OCI-LY3 (cell line): ENCODE measurements at regions not wholly inside any gene's neighbourhood (a gene's known extent, or its start where the extent isn't known, plus 50 kb on each side); places are given as distances from the start of the nearest gene placed in this dataset.
"Not testable (repeated sequence)": the region's sequence is repeated elsewhere in the genome, so short reads cannot be mapped to it uniquely, and the experiment has no call there.

ENCODE experiments used
- H2AFZ ChIP-seq: fragments of 200-600, 300-600 bp; shearing (Covaris generic); 2 replicates; pipeline ENCODE4 v1.6.0; 2014; ENCODE audit warnings: antibody characterized with exemption, low read depth, low read length
- H3K27ac ChIP-seq: fragments of 200-600, 300-600 bp; sonication (generic); 2 replicates; pipeline ENCODE4 v1.5.1; 2014; ENCODE audit warnings: mild to moderate bottlenecking, low read length, moderate library complexity, mixed read lengths
- H3K27me3 ChIP-seq: fragments of 200-600, 300-600 bp; sonication (generic); 2 replicates; pipeline ENCODE4 v1.6.1; 2014; ENCODE audit warnings: low read depth, low read length, mixed read lengths
- H3K36me3 ChIP-seq: fragments of 200-600, 300-600 bp; sonication (generic); replicated peaks from 2 replicates; pipeline ENCODE3; 2014; ENCODE audit warnings: low read depth, low read length, mixed read lengths
- H3K4me1 ChIP-seq: fragments of 300-600, 200-600 bp; sonication (generic); 2 replicates; pipeline ENCODE4 v1.6.1; 2014; ENCODE audit warnings: low read length, mixed read lengths
- H3K4me2 ChIP-seq: fragments of 200-600, 300-600 bp; sonication (generic); 2 replicates; pipeline ENCODE4 v1.6.1; 2014; ENCODE audit warnings: low read length, mixed read lengths
- H3K4me3 ChIP-seq: fragments of 300-600, 200-600 bp; sonication (generic); 2 replicates; pipeline ENCODE4 v1.5.1; 2014; ENCODE audit warnings: antibody characterized with exemption, mild to moderate bottlenecking, low read length, moderate library complexity
- H3K79me2 ChIP-seq: fragments of 300-600, 200-600 bp; shearing (Covaris generic); 2 replicates; pipeline ENCODE4 v1.6.1; 2014; ENCODE audit warnings: mild to moderate bottlenecking, low read length, mixed read lengths
- H3K9ac ChIP-seq: fragments of 300-600, 200-600 bp; shearing (Covaris generic); 2 replicates; pipeline ENCODE4 v1.6.0; 2014; ENCODE audit warnings: mild to moderate bottlenecking, low read length, moderate library complexity
- H3K9me3 ChIP-seq: fragments of 200-600, 300-600 bp; shearing (Covaris generic); 2 replicates; pipeline ENCODE4 v1.6.1; 2014; ENCODE audit warnings: low read length, mixed read lengths; ENCODE audit not compliant: insufficient read depth
- H4K20me1 ChIP-seq: fragments of 200-600, 300-600 bp; sonication (generic); 2 replicates; pipeline ENCODE4 v1.6.1; 2016; ENCODE audit warnings: low read length, mixed read lengths; ENCODE audit not compliant: insufficient read depth
- EZH2phosphoT487 ChIP-seq: fragments of 200-600 bp; shearing (Covaris generic); IDR thresholded peaks from 2 replicates; pipeline ENCODE4 v1.6.1; 2018; ENCODE audit warnings: antibody characterized with exemption, mixed run types, low read depth
- TF ChIP-seq, protein P1 (sequence below): fragments of 200-600, 300-600 bp; sonication (generic); IDR thresholded peaks from 2 replicates; pipeline ENCODE4 v1.5.1; 2014; ENCODE audit warnings: antibody characterized with exemption, low read length, low read depth

- H4K20me1 ChIP-seq, result no peaks in the 10 kb centered on the region
- no peak overlapping the region for H3K9ac ChIP-seq
- no peak overlapping the region for H3K27ac ChIP-seq
- peaks cover 11% of the 10 kb centered on the region for H3K4me1 ChIP-seq
- TF ChIP-seq, protein P1, sequence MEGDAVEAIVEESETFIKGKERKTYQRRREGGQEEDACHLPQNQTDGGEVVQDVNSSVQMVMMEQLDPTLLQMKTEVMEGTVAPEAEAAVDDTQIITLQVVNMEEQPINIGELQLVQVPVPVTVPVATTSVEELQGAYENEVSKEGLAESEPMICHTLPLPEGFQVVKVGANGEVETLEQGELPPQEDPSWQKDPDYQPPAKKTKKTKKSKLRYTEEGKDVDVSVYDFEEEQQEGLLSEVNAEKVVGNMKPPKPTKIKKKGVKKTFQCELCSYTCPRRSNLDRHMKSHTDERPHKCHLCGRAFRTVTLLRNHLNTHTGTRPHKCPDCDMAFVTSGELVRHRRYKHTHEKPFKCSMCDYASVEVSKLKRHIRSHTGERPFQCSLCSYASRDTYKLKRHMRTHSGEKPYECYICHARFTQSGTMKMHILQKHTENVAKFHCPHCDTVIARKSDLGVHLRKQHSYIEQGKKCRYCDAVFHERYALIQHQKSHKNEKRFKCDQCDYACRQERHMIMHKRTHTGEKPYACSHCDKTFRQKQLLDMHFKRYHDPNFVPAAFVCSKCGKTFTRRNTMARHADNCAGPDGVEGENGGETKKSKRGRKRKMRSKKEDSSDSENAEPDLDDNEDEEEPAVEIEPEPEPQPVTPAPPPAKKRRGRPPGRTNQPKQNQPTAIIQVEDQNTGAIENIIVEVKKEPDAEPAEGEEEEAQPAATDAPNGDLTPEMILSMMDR, result no peak
- no peak for TF ChIP-seq EZH2phosphoT487
- no peak overlapping the region for H2AFZ ChIP-seq
- H3K27me3 ChIP-seq, result 0 out of 2 replicates have a peak, but pooled peaks cover 7% of the 10 kb centered on the region
- H3K36me3 ChIP-seq, result no peaks in the 10 kb centered on the region
- no peak overlapping the region for H3K4me2 ChIP-seq
- H3K9me3 ChIP-seq, result no peaks in the 10 kb centered on the region
- no peak overlapping the region for H3K4me3 ChIP-seq
- no peaks in the 10 kb centered on the region for H3K79me2 ChIP-seq
These were observed 182.2 kb downstream of the NRP2 start for GRCh38 chr2:205864491-205864890.

DNA sequence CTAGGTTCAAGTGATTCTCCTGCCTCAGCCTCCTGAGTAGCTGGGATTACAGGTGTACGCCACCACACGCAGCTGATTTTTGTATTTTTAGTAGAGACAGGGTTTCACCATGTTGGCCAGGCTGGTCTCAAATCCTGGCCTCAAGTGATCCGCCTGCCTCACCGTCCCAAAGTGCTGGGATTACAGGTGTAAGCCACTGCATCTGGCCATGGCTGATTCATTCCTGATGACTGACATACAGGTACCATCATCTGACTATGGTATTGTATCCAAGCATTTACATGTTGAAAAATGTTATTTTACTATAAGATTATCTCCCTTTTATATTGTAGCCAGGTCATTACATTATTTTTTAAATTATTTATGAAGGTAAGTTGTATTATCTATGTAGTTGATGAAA is 180.5 kb downstream of the NRP2 start:
- H3K9me3 ChIP-seq, H3K36me3 ChIP-seq, H3K4me1 ChIP-seq, H3K9ac ChIP-seq, H3K4me2 ChIP-seq, H4K20me1 ChIP-seq, H3K27ac ChIP-seq, H3K4me3 ChIP-seq, H3K79me2 ChIP-seq, H2AFZ ChIP-seq: not testable (repeated sequence)
- peaks cover 22% of the 10 kb centered on the region; the same call in 1 of the 2 replicates for H3K27me3 ChIP-seq

DNA sequence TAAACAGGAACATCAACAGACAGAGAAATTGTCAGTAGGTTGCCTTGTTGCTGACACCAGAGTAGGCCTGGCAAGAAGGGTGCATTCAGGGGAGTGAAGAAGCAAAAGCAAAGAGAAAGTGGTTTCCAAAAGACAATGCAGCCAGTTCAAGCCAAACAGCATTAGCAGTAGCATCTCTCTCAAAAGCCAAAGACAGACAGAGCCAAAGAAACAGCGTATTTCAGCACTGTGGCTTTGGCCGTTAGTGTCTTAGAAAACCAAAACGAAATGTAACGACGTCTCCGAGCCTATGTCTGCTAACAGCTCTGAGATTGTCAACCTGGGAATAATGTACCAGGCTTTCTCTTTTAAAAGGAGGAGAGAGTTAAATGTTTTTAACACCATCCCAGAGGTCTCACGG is 178.6 kb downstream of the NRP2 start:
- Histone ChIP-seq H3K27me3 (peaks cover 22% of the 10 kb centered on the region; the same call in 1 of the 2 replicates), H3K79me2 (no peaks in the 10 kb centered on the region), H3K4me1 (0 out of 2 replicates have a peak, but pooled peaks cover 3% of the 10 kb centered on the region), H3K36me3 (no peaks in the 10 kb centered on the region), H3K4me2 (no peak overlapping the region), H3K4me3 (no peak overlapping the region), H3K9ac (no peak overlapping the region), H3K9me3 (no peaks in the 10 kb centered on the region), H4K20me1 (no peaks in the 10 kb centered on the region), H2AFZ (no peak overlapping the region), H3K27ac (no peak overlapping the region)
- TF ChIP-seq EZH2phosphoT487, result no peak
- TF ChIP-seq, protein P1, result no peak

DNA sequence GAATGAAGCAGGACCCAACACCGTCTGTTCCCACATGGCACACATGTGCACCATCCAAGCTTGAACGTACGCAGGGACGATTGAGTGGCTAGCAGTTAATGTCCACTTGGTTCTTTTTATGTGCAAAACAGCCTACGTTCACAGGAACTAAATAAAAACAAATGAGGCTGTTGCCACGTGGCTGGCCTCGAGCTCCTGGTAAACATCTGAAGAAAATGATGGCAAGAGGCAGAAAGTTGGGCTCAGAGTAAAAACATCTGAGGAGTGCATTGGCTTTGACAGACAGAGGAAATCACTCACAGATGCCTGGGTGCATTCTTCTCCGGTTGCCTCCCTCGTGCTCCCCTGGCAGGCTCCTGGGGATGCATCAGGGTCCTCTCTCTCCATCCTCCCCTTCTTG is 177.9 kb downstream of the NRP2 start:
- no peaks in the 10 kb centered on the region for H3K36me3 ChIP-seq
- H3K9me3 ChIP-seq, result no peaks in the 10 kb centered on the region
- H3K4me3 ChIP-seq, result no peak overlapping the region
- 0 out of 2 replicates have a peak, but pooled peaks cover 3% of the 10 kb centered on the region for H3K4me1 ChIP-seq
- no peak overlapping the region for H3K27ac ChIP-seq
- peaks cover 19% of the 10 kb centered on the region; the same call in 1 of the 2 replicates for H3K27me3 ChIP-seq
- H2AFZ ChIP-seq, result no peak overlapping the region
- H3K4me2 ChIP-seq, result no peak overlapping the region
- H4K20me1 ChIP-seq, result no peaks in the 10 kb centered on the region
- H3K9ac ChIP-seq, result no peak overlapping the region
- TF ChIP-seq, protein P1, result no peak
- no peak for TF ChIP-seq EZH2phosphoT487
- H3K79me2 ChIP-seq, result no peaks in the 10 kb centered on the region
